Thyroid gland (tissue), 4 donors: ENCODE measurements at regions not wholly inside any gene's neighbourhood (a gene's known extent, or its start where the extent isn't known, plus 50 kb on each side); places are given as distances from the start of the nearest gene placed in this dataset.

Source experiments
- POLR2A ChIP-seq, 2 donors: fragments of 450-650 bp; IDR thresholded peaks; one replicate each; pipeline ENCODE4 v1.6.1; 2017; ENCODE audit warnings: antibody characterized with exemption in 2 of 2, mild to moderate bottlenecking in 2 of 2, moderate library complexity in 1 of 2
- TF ChIP-seq, protein P1 (sequence below), 6 experiments: fragments of 200-600 bp in 3 of 6; fragments of 450-650 bp in 3 of 6; sonication (generic) in 3 of 6; IDR thresholded peaks; one replicate each; pipeline ENCODE4 v1.5.1; 2016 to 2019; ENCODE audit warnings: antibody characterized with exemption in 6 of 6, mild to moderate bottlenecking in 2 of 6, inconsistent platforms in 1 of 6, moderate library complexity in 1 of 6

DNA sequence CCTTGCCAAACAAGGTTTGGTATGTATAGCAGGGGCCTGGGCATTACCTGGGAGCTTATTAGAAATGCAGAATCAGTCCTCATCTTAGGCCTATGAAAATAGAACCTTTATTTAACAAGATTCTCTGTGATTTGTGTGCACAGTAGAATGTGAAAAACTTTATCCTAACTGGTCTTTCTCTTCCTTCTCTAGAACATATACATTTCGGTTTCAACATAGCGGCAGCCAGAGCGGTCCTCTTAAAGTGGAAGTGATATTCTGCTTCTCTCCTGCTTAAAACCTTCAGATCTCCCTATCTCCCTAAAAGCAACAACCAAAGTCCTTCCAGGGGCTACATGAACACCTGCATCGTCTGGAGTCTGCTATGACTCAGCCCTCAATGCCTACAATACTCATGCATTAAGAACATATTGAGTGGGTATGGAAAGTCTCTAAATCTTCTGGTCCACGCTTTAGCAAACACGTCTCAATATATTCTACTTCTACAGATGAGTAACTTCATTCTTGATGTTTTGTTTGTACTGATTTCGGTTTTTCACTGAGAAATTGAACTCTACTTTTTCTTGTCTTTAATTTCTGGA is 84.5 kb downstream of the SPRY2 start:
- no peak for TF ChIP-seq POLR2A (IDR thresholded peaks at IDR 0.05)
- TF ChIP-seq, protein P1, sequence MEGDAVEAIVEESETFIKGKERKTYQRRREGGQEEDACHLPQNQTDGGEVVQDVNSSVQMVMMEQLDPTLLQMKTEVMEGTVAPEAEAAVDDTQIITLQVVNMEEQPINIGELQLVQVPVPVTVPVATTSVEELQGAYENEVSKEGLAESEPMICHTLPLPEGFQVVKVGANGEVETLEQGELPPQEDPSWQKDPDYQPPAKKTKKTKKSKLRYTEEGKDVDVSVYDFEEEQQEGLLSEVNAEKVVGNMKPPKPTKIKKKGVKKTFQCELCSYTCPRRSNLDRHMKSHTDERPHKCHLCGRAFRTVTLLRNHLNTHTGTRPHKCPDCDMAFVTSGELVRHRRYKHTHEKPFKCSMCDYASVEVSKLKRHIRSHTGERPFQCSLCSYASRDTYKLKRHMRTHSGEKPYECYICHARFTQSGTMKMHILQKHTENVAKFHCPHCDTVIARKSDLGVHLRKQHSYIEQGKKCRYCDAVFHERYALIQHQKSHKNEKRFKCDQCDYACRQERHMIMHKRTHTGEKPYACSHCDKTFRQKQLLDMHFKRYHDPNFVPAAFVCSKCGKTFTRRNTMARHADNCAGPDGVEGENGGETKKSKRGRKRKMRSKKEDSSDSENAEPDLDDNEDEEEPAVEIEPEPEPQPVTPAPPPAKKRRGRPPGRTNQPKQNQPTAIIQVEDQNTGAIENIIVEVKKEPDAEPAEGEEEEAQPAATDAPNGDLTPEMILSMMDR (IDR thresholded peaks at IDR 0.05) = no peak
